GF-D8 (cell line): ENCODE measurements at regions not wholly inside any gene's neighbourhood (a gene's known extent, or its start where the extent isn't known, plus 50 kb on each side); places are given as distances from the start of the nearest gene placed in this dataset.

Experiments
- DNase-seq: peaks from one replicate; lab custom pipeline; 2025; lab: John Stamatoyannopoulos, UW

DNA sequence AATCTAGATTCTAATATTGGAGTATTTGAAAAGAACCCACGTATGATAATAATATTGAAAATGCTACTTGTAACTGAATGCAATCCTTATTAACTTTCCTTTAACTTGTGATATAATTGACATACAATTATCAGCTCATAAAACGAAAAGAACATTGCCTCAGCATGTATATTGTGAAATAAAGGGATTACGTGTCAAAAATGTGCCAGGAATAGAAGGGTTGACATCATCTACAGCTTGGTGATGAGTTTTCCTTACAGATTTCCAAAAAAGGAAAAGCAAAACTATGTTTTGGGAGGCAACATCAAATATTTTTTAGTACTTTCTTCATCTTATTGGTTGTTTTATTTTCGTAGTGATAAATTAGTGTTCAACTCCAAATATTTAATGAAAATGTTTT, 266.0 kb upstream of the PTGER4 start:
- DNase-seq, result no peak

GRCh38 chr5:40412771-40413170, 266.9 kb upstream of the PTGER4 start:
- DNase-seq, result no peak

DNA sequence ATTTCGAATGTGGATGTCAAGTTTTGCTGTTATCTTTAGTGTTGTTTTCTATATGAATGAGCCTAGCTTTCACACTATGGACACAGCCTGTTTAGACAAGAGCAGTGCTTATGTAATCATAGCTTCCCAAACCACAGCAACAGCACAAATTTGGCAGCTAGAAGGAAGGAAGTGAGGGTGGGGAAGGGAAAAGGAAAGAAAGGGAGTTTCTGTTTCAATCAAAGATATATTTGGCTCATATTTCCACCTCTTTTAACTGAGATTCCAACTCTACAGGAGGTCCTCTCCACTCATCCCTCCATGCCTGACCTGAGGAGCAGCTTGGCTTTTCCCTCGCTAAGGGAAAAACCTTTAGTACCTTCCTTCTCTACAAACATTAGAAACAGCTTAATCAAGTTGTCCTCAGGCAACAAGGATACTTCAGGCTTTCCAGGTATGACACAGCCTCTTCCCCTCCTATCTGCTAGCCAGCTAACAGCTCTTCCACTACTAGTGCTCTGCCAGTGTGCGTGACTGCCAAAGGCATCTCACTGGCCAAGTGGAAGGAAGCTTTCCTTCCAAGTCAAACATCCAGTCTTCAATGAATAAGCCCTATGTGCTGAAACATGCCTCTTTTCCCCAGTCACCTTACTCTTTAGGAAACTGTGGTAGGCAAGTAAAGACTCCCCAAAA, 268.6 kb upstream of the PTGER4 start:
- DNase-seq, result peak; percentile 10

DNA sequence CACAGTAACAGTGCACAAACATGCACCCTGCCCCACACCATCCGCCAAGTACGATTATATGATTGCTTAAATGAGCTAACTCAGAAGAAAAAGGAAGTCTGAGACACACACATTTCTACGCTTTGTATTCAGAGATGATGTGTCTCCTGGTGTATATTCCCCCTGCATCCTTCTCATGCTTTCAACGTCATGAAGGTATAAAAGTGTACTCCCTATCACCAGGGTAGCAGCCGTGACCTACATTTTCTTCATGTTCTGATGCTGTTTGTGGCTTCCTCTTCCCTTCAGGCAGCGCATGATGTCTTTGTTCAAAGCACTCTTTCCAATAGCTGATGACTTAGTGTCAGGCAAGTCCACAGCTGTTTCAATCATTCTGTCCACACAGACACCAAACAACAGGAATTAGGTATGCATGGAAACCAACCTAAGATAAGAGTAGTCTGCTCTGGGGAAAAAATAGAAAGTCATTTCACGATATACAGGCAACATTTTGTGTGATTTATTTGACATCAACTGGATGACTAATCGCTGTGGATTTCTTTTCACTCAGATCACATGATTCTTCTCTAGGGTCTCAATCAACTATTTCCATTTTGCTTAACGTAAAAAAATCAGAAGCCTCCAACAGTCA, 269.4 kb upstream of the PTGER4 start:
- DNase-seq, result peak; percentile 7

DNA sequence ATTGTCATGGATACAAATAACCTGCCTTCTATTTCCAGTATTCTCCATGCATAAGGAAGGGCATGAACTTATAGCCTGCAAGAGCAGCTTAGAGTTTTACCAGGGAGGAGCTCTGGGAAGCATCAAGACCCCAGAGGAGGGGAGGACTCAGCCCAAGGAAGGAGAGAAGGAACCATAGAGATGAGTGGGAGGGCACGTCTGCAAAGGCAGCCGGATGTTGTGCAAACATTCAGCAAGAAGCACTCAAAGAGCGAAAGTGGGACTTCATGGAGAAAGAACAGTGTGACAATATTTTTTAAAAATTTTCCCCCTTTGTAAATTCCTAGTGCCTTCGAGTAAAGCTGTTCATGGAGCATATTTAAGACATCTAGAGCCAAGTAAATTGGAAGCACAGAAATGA, 270.1 kb upstream of the PTGER4 start:
- DNase-seq, result peak; percentile 40

GRCh38 chr5:40406741-40407211, 272.9 kb upstream of the PTGER4 start:
- DNase-seq, result no peak

GRCh38 chr5:40405996-40406740, 273.5 kb upstream of the PTGER4 start:
- no peak for DNase-seq

DNA sequence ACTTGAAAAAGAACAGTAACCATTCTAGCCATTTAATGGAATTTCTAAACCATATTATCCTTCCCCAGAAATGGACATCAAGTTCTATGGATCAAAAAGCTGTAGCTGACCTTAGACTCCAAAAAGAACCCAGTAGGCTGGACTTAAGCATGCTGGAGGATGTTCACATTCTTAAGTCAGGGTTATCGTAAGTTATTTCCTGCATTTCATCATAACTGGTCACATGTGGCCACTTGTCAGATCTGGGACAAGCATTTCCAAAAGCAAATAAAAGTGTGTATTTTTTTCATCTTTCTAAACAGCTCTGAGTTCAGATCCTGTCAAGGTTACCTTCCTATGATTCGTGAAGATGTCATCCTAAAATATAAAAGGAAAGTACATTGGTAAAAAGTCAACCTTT, 274.5 kb upstream of the PTGER4 start:
- DNase-seq, result no peak

DNA sequence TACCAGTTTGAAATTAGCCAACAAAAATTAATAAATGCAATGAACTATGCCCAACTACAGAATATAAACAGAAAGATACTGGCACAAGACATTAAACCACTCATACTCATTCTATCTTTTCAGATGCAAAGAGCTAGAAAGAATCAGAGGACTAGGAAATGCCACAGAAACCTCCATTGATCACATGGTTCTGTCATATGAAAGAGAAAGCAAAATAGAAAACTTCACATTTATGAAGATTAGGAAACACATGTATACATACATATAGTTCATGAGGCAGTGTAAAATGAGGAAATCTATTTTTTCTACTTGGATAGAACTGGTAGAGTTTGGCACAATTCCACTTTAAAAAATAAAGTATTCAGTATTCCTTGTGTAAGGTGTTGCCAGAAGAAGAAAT, 275.1 kb upstream of the PTGER4 start:
- no peak for DNase-seq

- DNase-seq, result no peak
These were observed 277.7 kb upstream of the PTGER4 start for GRCh38 chr5:40402007-40402364.

- no peak for DNase-seq
These were observed 278.3 kb upstream of the PTGER4 start for GRCh38 chr5:40401284-40402006.

DNA sequence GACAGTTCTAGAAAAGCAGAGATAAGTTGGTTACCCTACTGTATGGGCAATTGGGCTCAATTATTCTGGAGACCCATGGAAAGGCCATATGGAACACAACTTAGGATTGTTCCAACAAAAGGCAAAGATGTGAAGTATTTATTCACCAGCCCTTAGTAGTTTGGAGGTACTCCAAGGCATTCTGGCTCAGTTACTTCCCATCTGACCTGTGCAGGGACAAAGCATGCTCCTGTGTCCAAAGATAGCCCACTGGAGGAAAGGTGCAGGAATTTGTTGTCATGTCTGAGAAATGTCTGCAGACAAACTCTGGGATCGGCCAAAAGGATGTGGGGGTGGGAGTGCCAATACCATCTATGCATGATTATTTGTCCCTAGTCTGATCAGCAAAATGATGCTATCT, 279.5 kb upstream of the PTGER4 start:
- DNase-seq, result no peak

DNA sequence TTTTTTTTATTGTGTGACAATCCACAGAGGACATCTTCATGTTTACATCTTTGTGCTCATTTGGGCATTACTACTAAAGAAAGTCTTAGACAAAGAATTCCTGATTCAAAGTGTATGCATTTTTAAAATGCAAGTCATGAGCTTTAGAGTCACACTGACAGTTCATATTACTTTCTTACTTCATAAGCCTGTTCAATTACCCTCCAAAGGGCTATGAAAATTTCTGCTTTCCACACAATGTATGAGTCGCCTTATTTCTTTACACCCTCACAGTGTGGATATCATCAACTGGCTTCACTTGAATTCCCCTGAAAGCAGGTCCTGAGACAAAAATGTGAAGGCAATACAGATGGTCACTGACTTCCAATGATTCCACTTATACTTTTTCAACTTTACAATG, 280.4 kb upstream of the PTGER4 start:
- DNase-seq, result no peak

DNA sequence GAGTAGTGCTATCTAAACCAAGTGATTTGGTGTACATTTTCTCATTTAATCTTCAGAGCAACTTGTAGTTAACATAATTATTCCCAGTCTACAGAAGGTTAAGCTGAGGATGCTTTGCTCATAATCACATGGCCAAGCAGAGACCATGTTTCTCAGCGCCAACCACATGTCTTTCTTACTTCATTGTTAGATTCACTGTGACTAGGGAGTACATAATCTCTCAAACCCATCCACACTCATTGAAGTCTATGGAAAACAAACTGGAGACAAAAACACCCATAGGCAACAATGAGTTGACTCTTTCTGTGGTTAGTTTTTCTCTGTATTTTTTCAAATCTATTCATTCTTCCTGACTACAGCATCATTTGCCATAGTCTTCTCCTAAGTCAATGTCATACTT, 281.7 kb upstream of the PTGER4 start:
- DNase-seq, result no peak

- DNase-seq, result no peak
These were observed 282.6 kb upstream of the PTGER4 start for GRCh38 chr5:40397091-40397490.

GRCh38 chr5:40396317-40396716, 283.4 kb upstream of the PTGER4 start:
- DNase-seq, result no peak

GRCh38 chr5:40395251-40395650, 284.5 kb upstream of the PTGER4 start:
- no peak for DNase-seq

DNA sequence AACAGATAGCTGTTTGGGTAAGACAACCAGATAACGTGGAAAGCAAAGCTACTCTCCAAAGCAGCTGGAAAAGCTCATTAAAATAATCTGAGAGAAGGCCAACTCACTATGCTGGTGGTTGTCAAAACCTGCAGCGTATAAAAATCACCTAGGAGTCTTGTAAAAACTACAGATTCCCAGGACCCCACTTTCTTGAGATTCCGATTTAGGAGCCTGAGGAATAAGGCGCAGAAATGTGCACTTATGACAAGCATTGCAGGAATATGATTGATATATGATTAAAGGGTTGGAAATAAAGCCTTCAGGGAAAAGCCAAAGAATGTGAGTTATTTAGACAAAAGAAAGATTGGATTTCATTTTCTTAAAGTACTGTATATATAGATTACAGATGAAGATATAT, 285.0 kb upstream of the PTGER4 start:
- DNase-seq, result no peak

GRCh38 chr5:40391642-40392041, 288.1 kb upstream of the PTGER4 start:
- DNase-seq, result no peak

DNA sequence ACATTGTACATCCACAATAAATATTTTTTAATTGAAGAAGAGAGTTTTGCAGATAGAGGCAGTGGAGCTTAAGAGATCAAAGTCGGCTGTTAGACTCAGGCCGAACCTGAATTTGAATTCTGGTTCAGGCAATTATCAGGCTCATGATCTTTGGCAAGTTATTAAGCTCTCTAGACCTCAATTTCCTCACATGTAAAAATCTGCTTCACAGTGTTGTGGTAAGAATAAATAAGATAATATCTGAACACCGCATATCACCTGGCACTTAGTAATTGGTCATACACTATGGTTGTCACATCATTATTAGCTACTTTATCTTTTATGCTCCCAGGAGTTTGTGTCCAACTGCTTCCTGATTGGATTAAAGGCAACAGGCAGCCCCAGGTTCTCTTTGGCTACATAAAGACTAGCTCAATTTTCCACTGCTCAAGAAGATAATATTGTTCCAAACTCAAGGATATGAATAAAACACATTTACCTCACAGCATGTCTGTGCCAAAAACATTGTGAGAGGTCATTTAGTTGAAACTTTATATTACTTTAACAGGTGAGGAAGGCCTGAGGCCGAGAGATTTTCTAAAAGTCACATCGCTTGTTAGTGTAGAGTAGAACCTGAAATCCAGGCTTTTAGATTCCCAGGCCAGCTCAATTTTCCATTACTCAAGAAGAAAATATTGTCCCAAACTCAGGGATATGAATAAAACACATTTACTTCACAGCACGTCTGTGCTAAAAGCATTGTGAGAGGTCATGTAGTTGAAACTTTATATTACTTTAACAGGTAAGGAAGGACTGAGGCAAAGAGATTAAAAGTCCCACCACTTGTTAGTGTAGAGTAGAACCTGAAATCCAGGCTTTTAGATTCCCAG, 289.2 kb upstream of the PTGER4 start:
- no peak for DNase-seq

GRCh38 chr5:40389591-40389990, 290.1 kb upstream of the PTGER4 start:
- DNase-seq, result no peak

- DNase-seq, result peak; percentile 67
These were observed 293.4 kb upstream of the PTGER4 start for GRCh38 chr5:40386289-40386688.
